ENCODE measurements at regions not wholly inside any gene's neighbourhood (a gene's known extent, or its start where the extent isn't known, plus 50 kb on each side); places are given as distances from the start of the nearest gene placed in this dataset.

DNA sequence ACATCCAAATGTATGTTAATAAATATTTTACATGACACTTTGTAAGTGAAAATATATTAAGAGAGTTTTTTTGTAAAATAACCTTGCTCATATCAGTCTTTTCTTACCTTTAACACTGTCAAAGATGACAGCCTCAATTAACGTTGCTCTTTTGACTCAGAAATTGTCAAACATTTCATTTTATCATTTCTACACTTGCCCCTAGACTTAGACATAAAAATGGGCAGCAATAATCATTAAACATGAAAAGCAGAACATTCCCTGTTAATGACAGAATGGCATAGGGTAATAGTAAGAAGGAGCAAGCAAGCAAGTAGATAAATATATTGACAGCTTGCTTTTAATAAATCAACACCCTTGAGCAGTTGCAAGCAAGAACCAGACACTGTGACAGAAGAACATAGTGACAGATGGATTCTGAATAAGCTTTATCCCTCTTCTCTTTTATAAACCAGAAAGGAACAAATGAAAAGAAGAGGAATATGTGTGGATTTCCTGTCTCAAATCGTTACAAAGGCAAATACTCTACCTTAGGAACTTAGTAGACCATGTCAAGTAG is 796.0 kb upstream of the CHD1 start:
- DNase-seq (ENCODE audit: low spot score): no peak
- peaks cover 7% of the 10 kb centered on the region for H3K9me3 Mint-ChIP-seq
- H3K4me1 Mint-ChIP-seq: peaks cover 6% of the 10 kb centered on the region
- POLR2A ChIA-PET: no interaction called here
- no peak overlapping the region for H3K4me3 Mint-ChIP-seq
- no peak for ATAC-seq
- H3K27ac Mint-ChIP-seq: no peak overlapping the region
- H3K36me3 Mint-ChIP-seq: no peaks in the 10 kb centered on the region
- no peak for TF ChIP-seq ZNF396 (CRISPR knock-in tag; IDR thresholded peaks at IDR 0.05; ENCODE audit: borderline replicate concordance)
- TF ChIP-seq, protein P1, sequence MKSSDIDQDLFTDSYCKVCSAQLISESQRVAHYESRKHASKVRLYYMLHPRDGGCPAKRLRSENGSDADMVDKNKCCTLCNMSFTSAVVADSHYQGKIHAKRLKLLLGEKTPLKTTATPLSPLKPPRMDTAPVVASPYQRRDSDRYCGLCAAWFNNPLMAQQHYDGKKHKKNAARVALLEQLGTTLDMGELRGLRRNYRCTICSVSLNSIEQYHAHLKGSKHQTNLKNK (CRISPR knock-in tag; IDR thresholded peaks at IDR 0.05): no peak
- TF ChIP-seq HMGA2 (CRISPR knock-in tag; IDR thresholded peaks at IDR 0.05): no peak
- TF ChIP-seq ETV6 (CRISPR knock-in tag; IDR thresholded peaks at IDR 0.05): no peak
- TF ChIP-seq ZNF416 (CRISPR knock-in tag; IDR thresholded peaks at IDR 0.05): no peak
- TF ChIP-seq, protein P2, sequence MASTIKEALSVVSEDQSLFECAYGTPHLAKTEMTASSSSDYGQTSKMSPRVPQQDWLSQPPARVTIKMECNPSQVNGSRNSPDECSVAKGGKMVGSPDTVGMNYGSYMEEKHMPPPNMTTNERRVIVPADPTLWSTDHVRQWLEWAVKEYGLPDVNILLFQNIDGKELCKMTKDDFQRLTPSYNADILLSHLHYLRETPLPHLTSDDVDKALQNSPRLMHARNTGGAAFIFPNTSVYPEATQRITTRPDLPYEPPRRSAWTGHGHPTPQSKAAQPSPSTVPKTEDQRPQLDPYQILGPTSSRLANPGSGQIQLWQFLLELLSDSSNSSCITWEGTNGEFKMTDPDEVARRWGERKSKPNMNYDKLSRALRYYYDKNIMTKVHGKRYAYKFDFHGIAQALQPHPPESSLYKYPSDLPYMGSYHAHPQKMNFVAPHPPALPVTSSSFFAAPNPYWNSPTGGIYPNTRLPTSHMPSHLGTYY (CRISPR knock-in tag; IDR thresholded peaks at IDR 0.05): no peak
- TF ChIP-seq NFYB (CRISPR knock-in tag; conservative IDR thresholded peaks at IDR 0.05; ENCODE audit: low read depth): no peak
- TF ChIP-seq, protein P3, sequence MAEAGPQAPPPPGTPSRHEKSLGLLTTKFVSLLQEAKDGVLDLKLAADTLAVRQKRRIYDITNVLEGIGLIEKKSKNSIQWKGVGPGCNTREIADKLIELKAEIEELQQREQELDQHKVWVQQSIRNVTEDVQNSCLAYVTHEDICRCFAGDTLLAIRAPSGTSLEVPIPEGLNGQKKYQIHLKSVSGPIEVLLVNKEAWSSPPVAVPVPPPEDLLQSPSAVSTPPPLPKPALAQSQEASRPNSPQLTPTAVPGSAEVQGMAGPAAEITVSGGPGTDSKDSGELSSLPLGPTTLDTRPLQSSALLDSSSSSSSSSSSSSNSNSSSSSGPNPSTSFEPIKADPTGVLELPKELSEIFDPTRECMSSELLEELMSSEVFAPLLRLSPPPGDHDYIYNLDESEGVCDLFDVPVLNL (CRISPR knock-in tag; IDR thresholded peaks at IDR 0.05; ENCODE audit: borderline replicate concordance, low read depth): no peak
- TF ChIP-seq, protein P4, sequence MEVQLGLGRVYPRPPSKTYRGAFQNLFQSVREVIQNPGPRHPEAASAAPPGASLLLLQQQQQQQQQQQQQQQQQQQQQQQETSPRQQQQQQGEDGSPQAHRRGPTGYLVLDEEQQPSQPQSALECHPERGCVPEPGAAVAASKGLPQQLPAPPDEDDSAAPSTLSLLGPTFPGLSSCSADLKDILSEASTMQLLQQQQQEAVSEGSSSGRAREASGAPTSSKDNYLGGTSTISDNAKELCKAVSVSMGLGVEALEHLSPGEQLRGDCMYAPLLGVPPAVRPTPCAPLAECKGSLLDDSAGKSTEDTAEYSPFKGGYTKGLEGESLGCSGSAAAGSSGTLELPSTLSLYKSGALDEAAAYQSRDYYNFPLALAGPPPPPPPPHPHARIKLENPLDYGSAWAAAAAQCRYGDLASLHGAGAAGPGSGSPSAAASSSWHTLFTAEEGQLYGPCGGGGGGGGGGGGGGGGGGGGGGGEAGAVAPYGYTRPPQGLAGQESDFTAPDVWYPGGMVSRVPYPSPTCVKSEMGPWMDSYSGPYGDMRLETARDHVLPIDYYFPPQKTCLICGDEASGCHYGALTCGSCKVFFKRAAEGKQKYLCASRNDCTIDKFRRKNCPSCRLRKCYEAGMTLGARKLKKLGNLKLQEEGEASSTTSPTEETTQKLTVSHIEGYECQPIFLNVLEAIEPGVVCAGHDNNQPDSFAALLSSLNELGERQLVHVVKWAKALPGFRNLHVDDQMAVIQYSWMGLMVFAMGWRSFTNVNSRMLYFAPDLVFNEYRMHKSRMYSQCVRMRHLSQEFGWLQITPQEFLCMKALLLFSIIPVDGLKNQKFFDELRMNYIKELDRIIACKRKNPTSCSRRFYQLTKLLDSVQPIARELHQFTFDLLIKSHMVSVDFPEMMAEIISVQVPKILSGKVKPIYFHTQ (CRISPR knock-in tag; IDR thresholded peaks at IDR 0.05): no peak
- TF ChIP-seq, protein P5, sequence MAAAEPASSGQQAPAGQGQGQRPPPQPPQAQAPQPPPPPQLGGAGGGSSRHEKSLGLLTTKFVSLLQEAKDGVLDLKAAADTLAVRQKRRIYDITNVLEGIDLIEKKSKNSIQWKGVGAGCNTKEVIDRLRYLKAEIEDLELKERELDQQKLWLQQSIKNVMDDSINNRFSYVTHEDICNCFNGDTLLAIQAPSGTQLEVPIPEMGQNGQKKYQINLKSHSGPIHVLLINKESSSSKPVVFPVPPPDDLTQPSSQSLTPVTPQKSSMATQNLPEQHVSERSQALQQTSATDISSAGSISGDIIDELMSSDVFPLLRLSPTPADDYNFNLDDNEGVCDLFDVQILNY (CRISPR knock-in tag; IDR thresholded peaks at IDR 0.05): no peak
- TF ChIP-seq JAZF1 (CRISPR knock-in tag; IDR thresholded peaks at IDR 0.05): no peak
- no peak for TF ChIP-seq ZNF671 (CRISPR knock-in tag; IDR thresholded peaks at IDR 0.05)
- peaks cover 5% of the 10 kb centered on the region; the same call in 1 of the 2 replicates for H3K27me3 Mint-ChIP-seq (ENCODE audit: low read depth)
- CTCF ChIA-PET: no interaction called here

DNA sequence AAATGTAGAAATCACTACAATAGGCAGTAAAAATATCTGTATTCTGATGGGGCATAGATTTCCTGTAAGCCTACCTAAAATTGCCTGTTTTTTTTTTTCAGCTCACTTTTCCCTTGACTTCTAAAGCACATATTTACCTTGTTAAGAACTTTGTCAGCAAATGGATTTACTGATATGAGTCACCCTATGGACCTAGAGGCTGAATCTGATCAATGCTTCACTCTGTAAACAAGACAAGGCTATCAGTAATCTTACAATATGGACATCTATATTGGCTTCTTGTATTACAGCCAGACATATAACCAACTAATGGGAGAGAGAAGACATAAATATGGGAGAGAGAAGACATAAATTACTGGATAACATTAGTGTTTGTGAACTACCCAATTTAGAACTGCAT is 792.7 kb upstream of the CHD1 start:
- Mint-ChIP-seq H3K36me3 (no peaks in the 10 kb centered on the region), H3K4me1 (peaks cover 9% of the 10 kb centered on the region), H3K4me3 (no peak overlapping the region), H3K9me3 (peaks cover 7% of the 10 kb centered on the region), H3K27me3 (ENCODE audit: low read depth) (peaks cover 7% of the 10 kb centered on the region; the same call in 1 of the 2 replicates), H3K27ac (no peak overlapping the region)
- CTCF ChIA-PET: no interaction called here
- TF ChIP-seq, protein P3 (CRISPR knock-in tag; IDR thresholded peaks at IDR 0.05; ENCODE audit: borderline replicate concordance, low read depth): no peak
- TF ChIP-seq RORB (CRISPR knock-in tag; IDR thresholded peaks at IDR 0.05) (peak; percentile 70; the same call in 1 of the 2 replicates), GABPB1 (CRISPR knock-in tag; IDR thresholded peaks at IDR 0.05) (0 out of 2 replicates have a peak, but pooled peaks have one; percentile 23)
- TF ChIP-seq, protein P4 (CRISPR knock-in tag; IDR thresholded peaks at IDR 0.05): no peak
- TF ChIP-seq, protein P6, sequence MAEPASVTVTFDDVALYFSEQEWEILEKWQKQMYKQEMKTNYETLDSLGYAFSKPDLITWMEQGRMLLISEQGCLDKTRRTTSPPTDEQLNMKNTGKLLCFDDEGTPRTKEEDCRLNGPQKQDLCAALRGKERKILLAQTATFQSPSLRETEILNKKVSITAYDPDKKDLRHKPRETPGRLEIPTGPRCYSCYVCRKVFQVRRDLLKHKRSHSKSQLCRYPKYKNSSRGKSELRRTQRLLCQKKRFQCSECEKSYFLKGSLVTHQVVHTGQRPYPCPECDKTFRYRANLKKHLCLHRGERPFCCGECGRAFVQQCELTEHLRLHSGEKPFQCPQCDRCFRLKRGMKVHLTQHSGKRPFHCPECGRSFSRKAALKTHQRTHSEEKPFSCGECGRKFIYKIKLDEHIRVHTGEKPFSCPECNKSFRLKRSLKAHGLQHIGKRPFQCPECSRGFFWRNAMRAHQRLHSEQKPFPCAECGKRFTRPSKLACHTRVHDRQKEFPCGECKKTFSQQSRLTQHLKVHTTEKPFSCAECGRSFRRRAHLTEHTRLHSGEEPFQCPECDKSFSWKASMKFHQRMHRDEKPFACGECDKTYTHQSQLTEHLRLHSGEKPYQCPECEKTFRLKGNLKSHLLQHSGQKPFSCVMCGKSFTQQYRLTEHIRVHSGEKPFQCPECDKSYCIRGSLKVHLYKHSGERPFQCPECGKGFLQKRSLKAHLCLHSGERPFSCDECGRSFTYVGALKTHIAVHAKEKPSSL (CRISPR knock-in tag; conservative IDR thresholded peaks at IDR 0.05): no peak
- POLR2A ChIA-PET: no interaction called here
- no peak for ATAC-seq
- DNase-seq (ENCODE audit: low spot score): no peak

Measured in WTC11 (cell line).